ENCODE measurements at regions not wholly inside any gene's neighbourhood (a gene's known extent, or its start where the extent isn't known, plus 50 kb on each side); places are given as distances from the start of the nearest gene placed in this dataset.

- TF ChIP-seq CTCF (conservative IDR thresholded peaks at IDR 0.05; ENCODE audit: low read depth, low read length), result no peak
- TF ChIP-seq USF2 (IDR thresholded peaks at IDR 0.05; ENCODE audit: low read depth, low read length), result no peak
These were observed 238.4 kb upstream of the CTSO start for GRCh38 chr4:156192033-156192432.
